Cardiac muscle cell (in vitro differentiated cells and primary cell): ENCODE measurements at regions not wholly inside any gene's neighbourhood (a gene's known extent, or its start where the extent isn't known, plus 50 kb on each side); places are given as distances from the start of the nearest gene placed in this dataset.
A peak's percentile ranks its signal among the peaks of the same experiment; 100 is the strongest.

ENCODE experiments used
- DNase-seq, 2 donors: peaks; one replicate each; pipeline versions ENCODE4 v3.0.0 to v3.0.0-alpha.2; 2010 to 2017; ENCODE audit warnings: low read depth in 1 of 2, low spot score in 1 of 2
- H3K27ac ChIP-seq: fragments of 200-600 bp; sonication (generic); 2 replicates; pipeline ENCODE4 v1.5.1; 2016
- H3K27me3 ChIP-seq: fragments of 200-600 bp; sonication (generic); 2 replicates; pipeline ENCODE4 v1.6.0; 2016; ENCODE audit warnings: control low read depth
- H3K36me3 ChIP-seq: fragments of 200-600 bp; sonication (generic); 2 replicates; pipeline ENCODE4 v1.5.1; 2016; ENCODE audit warnings: control low read depth
- H3K4me1 ChIP-seq: fragments of 200-600 bp; sonication (generic); 2 replicates; pipeline ENCODE4 v1.8.1; 2017; ENCODE audit warnings: low read depth, mild to moderate bottlenecking, mixed run types
- H3K4me3 ChIP-seq: fragments of 200-600 bp; sonication (generic); 2 replicates; pipeline ENCODE4 v1.5.1; 2016; ENCODE audit warnings: mild to moderate bottlenecking
- H3K9me3 ChIP-seq: fragments of 200-600 bp; sonication (generic); 2 replicates; pipeline ENCODE4 v1.5.1; 2017; ENCODE audit warnings: low read depth, mild to moderate bottlenecking, control low read depth
- TF ChIP-seq, protein P1 (sequence below): IDR thresholded peaks from 2 replicates; pipeline ENCODE4 v1.5.1; 2012; ENCODE audit warnings: low read depth, mild to moderate bottlenecking, low read length

DNA sequence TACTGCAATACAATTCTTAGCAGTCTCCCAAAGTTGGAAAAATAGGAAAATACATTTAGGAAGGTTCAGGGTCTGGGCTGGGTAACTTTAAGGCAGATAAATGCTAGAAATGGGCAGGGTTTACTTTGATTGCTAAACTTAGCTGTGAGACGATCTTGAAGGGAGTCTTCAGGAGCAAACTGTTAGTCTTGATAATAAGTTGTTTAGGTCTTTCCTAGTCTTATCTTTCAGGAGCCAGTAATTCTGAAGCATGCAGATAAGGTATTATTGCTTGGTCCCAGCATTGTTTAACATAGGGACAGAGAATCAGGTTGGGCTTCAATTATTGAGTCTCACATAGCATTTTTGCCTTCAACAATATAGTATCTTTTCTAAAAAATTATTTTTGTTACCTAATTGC is 262.4 kb upstream of the MIR17HG start:
- Histone ChIP-seq H3K4me3 (no peak overlapping the region), H3K36me3 (no peaks in the 10 kb centered on the region), H3K27me3 (no peaks in the 10 kb centered on the region), H3K27ac (no peak overlapping the region), H3K4me1 (peaks cover 9% of the 10 kb centered on the region), H3K9me3 (no peaks in the 10 kb centered on the region)
- TF ChIP-seq, protein P1, sequence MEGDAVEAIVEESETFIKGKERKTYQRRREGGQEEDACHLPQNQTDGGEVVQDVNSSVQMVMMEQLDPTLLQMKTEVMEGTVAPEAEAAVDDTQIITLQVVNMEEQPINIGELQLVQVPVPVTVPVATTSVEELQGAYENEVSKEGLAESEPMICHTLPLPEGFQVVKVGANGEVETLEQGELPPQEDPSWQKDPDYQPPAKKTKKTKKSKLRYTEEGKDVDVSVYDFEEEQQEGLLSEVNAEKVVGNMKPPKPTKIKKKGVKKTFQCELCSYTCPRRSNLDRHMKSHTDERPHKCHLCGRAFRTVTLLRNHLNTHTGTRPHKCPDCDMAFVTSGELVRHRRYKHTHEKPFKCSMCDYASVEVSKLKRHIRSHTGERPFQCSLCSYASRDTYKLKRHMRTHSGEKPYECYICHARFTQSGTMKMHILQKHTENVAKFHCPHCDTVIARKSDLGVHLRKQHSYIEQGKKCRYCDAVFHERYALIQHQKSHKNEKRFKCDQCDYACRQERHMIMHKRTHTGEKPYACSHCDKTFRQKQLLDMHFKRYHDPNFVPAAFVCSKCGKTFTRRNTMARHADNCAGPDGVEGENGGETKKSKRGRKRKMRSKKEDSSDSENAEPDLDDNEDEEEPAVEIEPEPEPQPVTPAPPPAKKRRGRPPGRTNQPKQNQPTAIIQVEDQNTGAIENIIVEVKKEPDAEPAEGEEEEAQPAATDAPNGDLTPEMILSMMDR = no peak
- no peak for DNase-seq

- H3K27ac ChIP-seq = no peak overlapping the region
- no peaks in the 10 kb centered on the region for H3K36me3 ChIP-seq
- no peak for DNase-seq
- H3K27me3 ChIP-seq = no peaks in the 10 kb centered on the region
- TF ChIP-seq, protein P1 = no peak
- no peaks in the 10 kb centered on the region for H3K9me3 ChIP-seq
- peaks cover 9% of the 10 kb centered on the region for H3K4me1 ChIP-seq
- no peak overlapping the region for H3K4me3 ChIP-seq
Measured at GRCh38 chr13:91086936-91087716, 260.4 kb upstream of the MIR17HG start.

GRCh38 chr13:91097269-91097668 is 250.2 kb upstream of the MIR17HG start:
- Histone ChIP-seq H3K4me3 (no peak overlapping the region), H3K36me3 (no peaks in the 10 kb centered on the region), H3K9me3 (no peaks in the 10 kb centered on the region), H3K27me3 (no peaks in the 10 kb centered on the region), H3K27ac (no peak overlapping the region), H3K4me1 (no peaks in the 10 kb centered on the region)
- TF ChIP-seq, protein P1 = no peak
- peak in 1 of 2 donors; percentile 9 for DNase-seq

DNA sequence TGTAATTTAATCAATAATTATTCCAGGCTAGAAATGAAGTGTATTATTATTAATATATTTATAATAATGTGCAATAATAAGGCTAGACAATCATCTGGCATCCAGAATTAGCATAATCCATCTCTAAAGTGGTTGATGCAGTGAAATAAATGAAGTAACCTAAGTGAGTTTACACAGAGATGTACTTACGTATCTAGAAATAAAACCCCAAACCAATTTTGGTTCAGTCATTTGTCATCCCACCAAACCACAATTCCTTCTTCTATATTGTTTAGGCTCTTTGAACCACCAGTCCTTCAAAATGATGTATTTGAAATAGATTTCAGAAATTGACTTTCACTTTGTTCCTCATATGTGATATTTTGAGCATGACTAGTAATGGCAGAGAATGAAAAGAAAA is 247.6 kb upstream of the MIR17HG start:
- H3K4me1 ChIP-seq = no peaks in the 10 kb centered on the region
- DNase-seq = no peak
- TF ChIP-seq, protein P1 = no peak
- no peaks in the 10 kb centered on the region for H3K36me3 ChIP-seq
- H3K27ac ChIP-seq = no peak overlapping the region
- no peaks in the 10 kb centered on the region for H3K27me3 ChIP-seq
- no peak overlapping the region for H3K4me3 ChIP-seq
- no peaks in the 10 kb centered on the region for H3K9me3 ChIP-seq

DNA sequence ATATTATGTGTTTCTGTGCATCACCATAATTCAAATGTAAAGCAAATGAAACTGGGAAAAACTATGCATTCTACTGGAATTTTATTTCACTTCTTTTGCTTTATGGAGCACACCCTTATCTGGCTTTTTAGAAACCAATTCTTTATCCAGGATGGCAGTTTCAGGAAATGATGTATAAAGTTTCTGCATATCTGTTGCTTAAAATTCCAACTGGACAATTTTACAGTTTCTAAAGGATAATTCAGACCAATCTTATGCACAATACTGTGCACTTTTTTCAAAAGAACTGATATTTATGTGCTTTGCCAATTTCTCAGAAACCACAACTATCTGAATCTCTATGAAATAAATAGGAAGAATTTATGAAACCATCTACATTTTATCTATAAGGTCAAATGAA is 246.5 kb upstream of the MIR17HG start:
- no peak overlapping the region for H3K4me3 ChIP-seq
- H3K27ac ChIP-seq = no peak overlapping the region
- no peaks in the 10 kb centered on the region for H3K4me1 ChIP-seq
- H3K27me3 ChIP-seq = no peaks in the 10 kb centered on the region
- no peaks in the 10 kb centered on the region for H3K36me3 ChIP-seq
- no peaks in the 10 kb centered on the region for H3K9me3 ChIP-seq
- TF ChIP-seq, protein P1 = no peak
- DNase-seq = no peak
